Kidney epithelial cell (primary cell): ENCODE measurements at regions not wholly inside any gene's neighbourhood (a gene's known extent, or its start where the extent isn't known, plus 50 kb on each side); places are given as distances from the start of the nearest gene placed in this dataset.
"Not testable (repeated sequence)": the region's sequence is repeated elsewhere in the genome, so short reads cannot be mapped to it uniquely, and the experiment has no call there.

Source experiments
- DNase-seq: peaks from one replicate; pipeline ENCODE4 v3.0.0-alpha.2; 2010; ENCODE audit warnings: low read depth
- H3K27me3 ChIP-seq: 2 replicates; pipeline ENCODE4 v1.6.0; 2011; ENCODE audit warnings: low read length; ENCODE audit not compliant: control insufficient read depth, insufficient read depth
- H3K36me3 ChIP-seq: 2 replicates; pipeline ENCODE4 v1.5.1; 2011; ENCODE audit warnings: low read length; ENCODE audit not compliant: control insufficient read depth, insufficient read depth
- H3K4me3 ChIP-seq: 2 replicates; pipeline ENCODE4 v1.5.1; 2011; ENCODE audit warnings: low read depth, mild to moderate bottlenecking, control low read depth, low read length
- CTCF ChIP-seq: IDR thresholded peaks from 2 replicates; pipeline ENCODE4 v1.5.1; 2011; ENCODE audit warnings: mild to moderate bottlenecking, moderate library complexity, low read length, control low read depth, inconsistent platforms; ENCODE audit not compliant: insufficient read depth, poor library complexity, severe bottlenecking

- H3K36me3 ChIP-seq, result no peaks in the 10 kb centered on the region
- no peak overlapping the region for H3K4me3 ChIP-seq
- no peak for DNase-seq
- no peak for TF ChIP-seq CTCF
- no peaks in the 10 kb centered on the region for H3K27me3 ChIP-seq
Observed at GRCh38 chr1:213622365-213623063, 365.3 kb upstream of the PROX1 start.

- Histone ChIP-seq H3K27me3 (no peaks in the 10 kb centered on the region), H3K4me3 (no peak overlapping the region), H3K36me3 (no peaks in the 10 kb centered on the region)
- DNase-seq, result no peak
- no peak for TF ChIP-seq CTCF
Observed at GRCh38 chr1:213623064-213623581, 364.6 kb upstream of the PROX1 start.

- DNase-seq, result no peak
- TF ChIP-seq CTCF, result no peak
- Histone ChIP-seq H3K27me3 (no peaks in the 10 kb centered on the region), H3K4me3 (no peak overlapping the region), H3K36me3 (no peaks in the 10 kb centered on the region)
Observed at GRCh38 chr1:213623862-213624261, 363.9 kb upstream of the PROX1 start.

- not testable (repeated sequence) for H3K27me3 ChIP-seq, H3K36me3 ChIP-seq, DNase-seq, H3K4me3 ChIP-seq
Observed at GRCh38 chr1:213636778-213637177, 351.0 kb upstream of the PROX1 start.

GRCh38 chr1:213641312-213641711, 346.5 kb upstream of the PROX1 start:
- no peak for DNase-seq

GRCh38 chr1:213643360-213643759, 344.4 kb upstream of the PROX1 start:
- no peak for DNase-seq
- TF ChIP-seq CTCF, result no peak

More at GRCh38 chr1:213641312-213641711, 346.5 kb upstream of the PROX1 start:
- no peaks in the 10 kb centered on the region for H3K27me3 ChIP-seq
- no peaks in the 10 kb centered on the region for H3K36me3 ChIP-seq
- TF ChIP-seq CTCF, result no peak
- H3K4me3 ChIP-seq, result no peak overlapping the region

More at GRCh38 chr1:213643360-213643759, 344.4 kb upstream of the PROX1 start:
- Histone ChIP-seq H3K36me3 (no peaks in the 10 kb centered on the region), H3K27me3 (no peaks in the 10 kb centered on the region), H3K4me3 (no peak overlapping the region)
